Lower leg skin (tissue), 3 donors: ENCODE measurements at regions not wholly inside any gene's neighbourhood (a gene's known extent, or its start where the extent isn't known, plus 50 kb on each side); places are given as distances from the start of the nearest gene placed in this dataset.

Experiments
- CTCF ChIP-seq, 3 donors: fragments of 450-650 bp; IDR thresholded peaks; one replicate each; pipeline ENCODE4 v1.5.1; 2016; ENCODE audit warnings: antibody characterized with exemption in 3 of 3, mild to moderate bottlenecking in 3 of 3, moderate library complexity in 2 of 3
- POLR2A ChIP-seq, 2 donors: fragments of 450-650 bp; IDR thresholded peaks; one replicate each; pipeline ENCODE4 v1.6.1; 2016 to 2017; ENCODE audit warnings: antibody characterized with exemption in 2 of 2, mild to moderate bottlenecking in 1 of 2, moderate library complexity in 1 of 2

GRCh38 chr2:21353879-21354679, 230.3 kb downstream of the TDRD15 start:
- no peak for TF ChIP-seq CTCF (IDR thresholded peaks at IDR 0.05)
- no peak for TF ChIP-seq POLR2A (IDR thresholded peaks at IDR 0.05)
